H1 (cell line): ENCODE measurements at regions not wholly inside any gene's neighbourhood (a gene's known extent, or its start where the extent isn't known, plus 50 kb on each side); places are given as distances from the start of the nearest gene placed in this dataset.

Experiments used
- CTCF ChIA-PET: fragments of 300-600 bp; sonication (Branson Sonifier 250); formaldehyde crosslinking; loops from one replicate; lab custom pipeline; 2021; ENCODE audit not compliant: partially characterized antibody; lab: Charles Lee
- POLR2A ChIA-PET: fragments of 300-600 bp; sonication (Branson Sonifier 250); formaldehyde crosslinking; loops from one replicate; lab custom pipeline; 2021; ENCODE audit warnings: inconsistent platforms; ENCODE audit not compliant: partially characterized antibody; lab: Charles Lee
- DNase-seq, 2 experiments: peaks; one replicate each; pipeline versions ENCODE4 v3.0.0 to v3.0.0-alpha.2; 2010 to 2022; ENCODE audit warnings: low spot score in 2 of 2, low read depth in 1 of 2, mixed read lengths in 1 of 2
- FAIRE-seq: peaks from 2 replicates; lab custom pipeline; 2011; peaks lifted over from hg19 to GRCh38; lab: Jason Lieb, UNC
- H2AFZ ChIP-seq: 2 replicates; pipeline ENCODE4 v1.8.1; 2012; ENCODE audit warnings: low read length, inconsistent platforms
- H2AK5ac ChIP-seq: 2 replicates; pipeline ENCODE4 v1.6.1; 2013; ENCODE audit warnings: low read depth, low read length
- H2BK120ac ChIP-seq: replicated peaks from 2 replicates; pipeline ENCODE3; 2013; ENCODE audit warnings: low read depth, low read length, inconsistent platforms
- H2BK12ac ChIP-seq: 2 replicates; pipeline ENCODE4 v1.6.1; 2013; ENCODE audit warnings: low read depth, low read length
- H2BK15ac ChIP-seq: 2 replicates; pipeline ENCODE4 v1.6.1; 2013; ENCODE audit warnings: low read length
- H2BK20ac ChIP-seq: 2 replicates; pipeline ENCODE4 v1.6.1; 2013; ENCODE audit warnings: low read length
- H2BK5ac ChIP-seq: 2 replicates; pipeline ENCODE4 v1.6.1; 2013; ENCODE audit warnings: low read depth, low read length
- H3K14ac ChIP-seq: 2 replicates; pipeline ENCODE4 v1.6.1; 2013; ENCODE audit warnings: inconsistent platforms; ENCODE audit not compliant: insufficient read length
- H3K18ac ChIP-seq: 2 replicates; pipeline ENCODE4 v1.6.1; 2013; ENCODE audit warnings: low read length; ENCODE audit errors: extremely low read depth
- H3K23ac ChIP-seq: 2 replicates; pipeline ENCODE4 v1.6.1; 2013; ENCODE audit warnings: inconsistent platforms; ENCODE audit not compliant: insufficient read length
- H3K23me2 ChIP-seq: 2 replicates; pipeline ENCODE4 v1.6.1; 2013; ENCODE audit warnings: low read depth, low read length
- H3K27ac ChIP-seq: 2 replicates; pipeline ENCODE4 v1.6.1; 2011; ENCODE audit warnings: low read depth, low read length, inconsistent platforms
- H3K27me3 ChIP-seq, 4 experiments: replicated peaks in 1 of 4; 1 replicate in 1 of 4; 2 replicates in 3 of 4; pipeline versions ENCODE4 v1.6.1 to v1.8.1; 2011 to 2013; ENCODE audit warnings: low read length in 3 of 4, mild to moderate bottlenecking in 3 of 4, inconsistent platforms in 2 of 4, mixed read lengths in 2 of 4, moderate library complexity in 1 of 4; ENCODE audit not compliant: control insufficient read depth in 3 of 4, insufficient read depth in 3 of 4; ENCODE audit errors: extremely low read depth in 1 of 4
- H3K36me3 ChIP-seq, 4 experiments: 2 replicates each; pipeline versions ENCODE4 v1.6.1 to v1.8.1; 2011 to 2013; ENCODE audit warnings: mild to moderate bottlenecking in 4 of 4, low read length in 3 of 4, moderate library complexity in 2 of 4, control low read depth in 1 of 4, inconsistent platforms in 1 of 4; ENCODE audit not compliant: insufficient read depth in 4 of 4, control insufficient read depth in 2 of 4
- H3K4ac ChIP-seq: replicated peaks from 2 replicates; pipeline ENCODE3; 2013; ENCODE audit warnings: low read length, low read depth, mixed read lengths, inconsistent platforms; ENCODE audit not compliant: insufficient read length
- H3K4me1 ChIP-seq, 4 experiments: replicated peaks in 1 of 4; 1 replicate in 1 of 4; 2 replicates in 3 of 4; pipeline versions ENCODE4 v1.6.1 to v1.8.1; 2011 to 2013; ENCODE audit warnings: low read length in 3 of 4, inconsistent platforms in 2 of 4, mixed read lengths in 1 of 4; ENCODE audit not compliant: insufficient read depth in 4 of 4, control insufficient read depth in 3 of 4
- H3K4me2 ChIP-seq, 2 experiments: 2 replicates each; pipeline versions ENCODE4 v1.6.1 to v1.8.1; 2011 to 2013; ENCODE audit warnings: low read depth in 2 of 2, low read length in 2 of 2, control low read depth in 1 of 2, inconsistent platforms in 1 of 2, mild to moderate bottlenecking in 1 of 2; ENCODE audit not compliant: insufficient read depth in 1 of 2
- H3K4me3 ChIP-seq, 4 experiments: fragments of 200-600, 300-600 bp in 1 of 4; sonication (generic), shearing (Covaris generic), sonication (Bioruptor Twin) in 1 of 4; 2 replicates each; pipeline versions ENCODE4 v1.5.1 to v1.8.1; 2011 to 2016; ENCODE audit warnings: low read length in 4 of 4, low read depth in 3 of 4, control low read depth in 2 of 4, inconsistent platforms in 2 of 4, mild to moderate bottlenecking in 2 of 4, mixed read lengths in 1 of 4, moderate library complexity in 1 of 4; ENCODE audit not compliant: insufficient read depth in 2 of 4; ENCODE audit errors: extremely low read depth in 1 of 4
- H3K56ac ChIP-seq: replicated peaks from 2 replicates; pipeline ENCODE3; 2013; ENCODE audit warnings: low read depth, mild to moderate bottlenecking, mixed read lengths, low read length, inconsistent platforms; ENCODE audit not compliant: insufficient read length
- H3K79me1 ChIP-seq: 2 replicates; pipeline ENCODE4 v1.6.1; 2013; ENCODE audit warnings: low read depth, low read length, control low read depth
- H3K79me2 ChIP-seq, 2 experiments: 2 replicates each; pipeline versions ENCODE4 v1.6.1 to v1.8.1; 2012 to 2013; ENCODE audit warnings: low read length in 2 of 2, mild to moderate bottlenecking in 2 of 2, inconsistent platforms in 1 of 2; ENCODE audit not compliant: insufficient read depth in 2 of 2, control insufficient read depth in 1 of 2
- H3K9ac ChIP-seq, 4 experiments: replicated peaks in 1 of 4; 1 replicate in 1 of 4; 2 replicates in 3 of 4; pipeline versions ENCODE4 v1.6.1 to v1.8.1; 2011 to 2013; ENCODE audit warnings: low read depth in 3 of 4, low read length in 3 of 4, control low read depth in 2 of 4, mild to moderate bottlenecking in 2 of 4, moderate library complexity in 2 of 4, inconsistent platforms in 1 of 4; ENCODE audit errors: extremely low read depth in 1 of 4
- H3K9me3 ChIP-seq, 2 experiments: 2 replicates each; pipeline versions ENCODE4 v1.6.1 to v1.8.1; 2012 to 2013; ENCODE audit warnings: mild to moderate bottlenecking in 2 of 2, moderate library complexity in 2 of 2, control low read depth in 1 of 2, inconsistent platforms in 1 of 2, low read depth in 1 of 2, low read length in 1 of 2, mixed read lengths in 1 of 2; ENCODE audit not compliant: insufficient read depth in 2 of 2
- H4K20me1 ChIP-seq, 2 experiments: replicated peaks in 1 of 2; 2 replicates each; pipeline versions ENCODE3 to v1.8.1; 2011 to 2013; ENCODE audit warnings: inconsistent platforms in 2 of 2, low read length in 2 of 2, mild to moderate bottlenecking in 1 of 2; ENCODE audit not compliant: insufficient read depth in 2 of 2, control insufficient read depth in 1 of 2
- H4K5ac ChIP-seq: 2 replicates; pipeline ENCODE4 v1.6.1; 2013; ENCODE audit warnings: low read length, low read depth, mixed read lengths, inconsistent platforms; ENCODE audit not compliant: insufficient read length
- H4K8ac ChIP-seq: 2 replicates; pipeline ENCODE4 v1.8.0; 2013; ENCODE audit warnings: mild to moderate bottlenecking, moderate library complexity, low read length, inconsistent platforms; ENCODE audit not compliant: insufficient read depth; ENCODE audit errors: extremely low read depth
- H4K91ac ChIP-seq: replicated peaks from 2 replicates; pipeline ENCODE3; 2013; ENCODE audit warnings: low read length, mixed read lengths, inconsistent platforms; ENCODE audit not compliant: insufficient read length
- CHD2 ChIP-seq: IDR thresholded peaks from 2 replicates; pipeline ENCODE4 v1.6.1; 2012; ENCODE audit warnings: low read length, improper control_type of control experiment
- CTBP2 ChIP-seq: IDR thresholded peaks from 2 replicates; pipeline ENCODE4 v1.7.0; 2011; ENCODE audit warnings: borderline replicate concordance, mild to moderate bottlenecking, moderate library complexity, mixed read lengths, low read length; ENCODE audit not compliant: insufficient read depth, insufficient read length
- JUND ChIP-seq: IDR thresholded peaks from 2 replicates; pipeline ENCODE4 v1.6.1; 2011; ENCODE audit warnings: mild to moderate bottlenecking, improper control_type of control experiment, low read length
- NRF1 ChIP-seq: IDR thresholded peaks from 2 replicates; pipeline ENCODE4 v1.6.1; 2011; ENCODE audit warnings: mild to moderate bottlenecking, low read depth, low read length, improper control_type of control experiment
- SIN3A ChIP-seq, 2 experiments: IDR thresholded peaks in 1 of 2; conservative IDR thresholded peaks in 1 of 2; 2 replicates each; pipeline ENCODE4 v1.6.1; 2011 to 2012; ENCODE audit warnings: low read length in 2 of 2, improper control_type of control experiment in 1 of 2, low read depth in 1 of 2, mild to moderate bottlenecking in 1 of 2
- SIRT6 ChIP-seq: IDR thresholded peaks from one replicate; pipeline ENCODE4 v1.7.1; 2012; ENCODE audit warnings: low read length, inconsistent platforms
- YY1 ChIP-seq: IDR thresholded peaks from 2 replicates; pipeline ENCODE4 v1.6.1; 2011; ENCODE audit warnings: low read depth, mild to moderate bottlenecking, low read length

GRCh38 chr16:58884141-58884540, 150.0 kb upstream of the GOT2 start:
- Histone ChIP-seq H2AFZ (no peak overlapping the region), H4K91ac (no peak overlapping the region), H3K79me2 (no peaks in the 10 kb centered on the region), H2BK12ac (no peak overlapping the region), H3K27ac (no peak overlapping the region), H3K9ac (no peak overlapping the region), H3K79me1 (no peaks in the 10 kb centered on the region), H3K14ac (no peak overlapping the region), H3K4me3 (no peak overlapping the region), H4K8ac (no peak overlapping the region), H3K56ac (no peak overlapping the region), H3K27me3 (no peaks in the 10 kb centered on the region), H3K9me3 (peaks cover 5 to 7% of the 10 kb centered on the region in 2 experiments; a peak in 3 of 4 replicates), H2BK5ac (no peak overlapping the region), H2BK15ac (no peak overlapping the region), H2BK120ac (no peak overlapping the region), H3K4ac (no peak overlapping the region), H3K23ac (no peak overlapping the region), H3K18ac (no peak overlapping the region)
- FAIRE-seq, result no peak
- no peak for DNase-seq
- TF ChIP-seq SIN3A (conservative IDR thresholded peaks at IDR 0.05 in 1 of 2, IDR thresholded peaks at IDR 0.05 in 1 of 2; ENCODE audit: low read depth in 1 of 2, low read length in 2 of 2), result no peak
- no peak for TF ChIP-seq CHD2
- no peak for TF ChIP-seq JUND
- no peak for TF ChIP-seq YY1
- no peak for TF ChIP-seq CTBP2
- no peak for TF ChIP-seq NRF1
- no peak for TF ChIP-seq SIRT6
- TF ChIP-seq, all 59 proteins: peak for 0
- ChIA-PET CTCF (no interaction called here), POLR2A (no interaction called here)
- H3K23me2 ChIP-seq, result no peaks in the 10 kb centered on the region; the same call in 1 of the 2 replicates
- no peak overlapping the region for H2AK5ac ChIP-seq
- no peak overlapping the region for H4K5ac ChIP-seq
- 0 out of 8 replicates have a peak, but pooled peaks cover 0 to under 1% (median 0%) of the 10 kb centered on the region in 4 experiments for H3K36me3 ChIP-seq
- H3K4me1 ChIP-seq, result no peaks in the 10 kb centered on the region
- H4K20me1 ChIP-seq, result no peaks in the 10 kb centered on the region
- H3K4me2 ChIP-seq, result no peak overlapping the region
- no peak overlapping the region for H2BK20ac ChIP-seq
